IMR-90 (cell line): ENCODE measurements at regions not wholly inside any gene's neighbourhood (a gene's known extent, or its start where the extent isn't known, plus 50 kb on each side); places are given as distances from the start of the nearest gene placed in this dataset.

Experiments used
- ATAC-seq: fragments of 200-7000 bp; cut with Tn5 transposase; 2 replicates; pipeline ENCODE4 v1.9.1; 2020; ENCODE audit warnings: low read depth, mild to moderate bottlenecking, moderate library complexity
- BruUV-seq: library from RNA; stranded (reverse); fragments of 400-500 nt; replicated peaks from 2 replicates; lab custom pipeline; 2021; lab: Mats Ljungman, UMichigan
- CTCF ChIA-PET: fragments of 300-600 bp; formaldehyde crosslinking; extraction: SDS; loops from one replicate; lab custom pipeline; 2021; ENCODE audit warnings: antibody characterized with exemption; lab: Yijun Ruan, JAX
- POLR2A ChIA-PET: fragments of 300-600 bp; sonication (Branson Sonifier 250); formaldehyde crosslinking; loops from one replicate; lab custom pipeline; 2022; ENCODE audit warnings: antibody characterized with exemption; ENCODE audit not compliant: unreplicated experiment; lab: Charles Lee
- DNase-seq: peaks from one replicate; pipeline ENCODE4 v3.0.0; 2013
- H2AFZ ChIP-seq: replicated peaks from 2 replicates; pipeline ENCODE3; 2013; ENCODE audit warnings: low read length, mild to moderate bottlenecking; ENCODE audit not compliant: poor library complexity
- H2AK5ac ChIP-seq: 2 replicates; pipeline ENCODE4 v1.6.1; 2013; ENCODE audit warnings: low read depth, low read length, inconsistent platforms
- H2AK9ac ChIP-seq: replicated peaks from 2 replicates; pipeline ENCODE3; 2013; ENCODE audit warnings: mild to moderate bottlenecking, low read depth, low read length, moderate library complexity; ENCODE audit not compliant: poor library complexity
- H2BK120ac ChIP-seq: 2 replicates; pipeline ENCODE4 v1.6.1; 2013; ENCODE audit warnings: low read depth, low read length, inconsistent platforms
- H2BK15ac ChIP-seq: 3 replicates; pipeline ENCODE4 v1.6.1; 2013; ENCODE audit warnings: low read depth, low read length, inconsistent platforms
- H2BK20ac ChIP-seq: 2 replicates; pipeline ENCODE4 v1.6.1; 2013; ENCODE audit warnings: low read depth, mild to moderate bottlenecking, inconsistent platforms, low read length, moderate library complexity
- H2BK5ac ChIP-seq: 2 replicates; pipeline ENCODE4 v1.6.1; 2013; ENCODE audit warnings: mild to moderate bottlenecking, low read depth, low read length, inconsistent platforms; ENCODE audit not compliant: poor library complexity, severe bottlenecking
- H3K14ac ChIP-seq: replicated peaks from 2 replicates; pipeline ENCODE4 v1.6.1; 2013; ENCODE audit warnings: low read depth, low read length, inconsistent platforms
- H3K18ac ChIP-seq: 2 replicates; pipeline ENCODE4 v1.6.1; 2013; ENCODE audit warnings: low read depth, low read length, control low read depth
- H3K23ac ChIP-seq: 2 replicates; pipeline ENCODE4 v1.6.1; 2013; ENCODE audit warnings: low read depth, low read length, inconsistent platforms
- H3K27ac ChIP-seq: 2 replicates; pipeline ENCODE4 v1.5.1; 2013; ENCODE audit warnings: mild to moderate bottlenecking, control low read depth, low read length; ENCODE audit not compliant: insufficient read depth
- H3K27me3 ChIP-seq: 2 replicates; pipeline ENCODE4 v1.6.1; 2013; ENCODE audit warnings: low read length; ENCODE audit not compliant: control insufficient read depth, insufficient read depth
- H3K36me3 ChIP-seq: 2 replicates; pipeline ENCODE4 v1.6.1; 2013; ENCODE audit warnings: low read length, mixed read lengths; ENCODE audit not compliant: control insufficient read depth, insufficient read depth
- H3K4ac ChIP-seq: 2 replicates; pipeline ENCODE4 v1.6.1; 2013; ENCODE audit warnings: low read depth, low read length, inconsistent platforms
- H3K4me1 ChIP-seq: 2 replicates; pipeline ENCODE4 v1.6.1; 2013; ENCODE audit warnings: low read length, mixed read lengths; ENCODE audit not compliant: control insufficient read depth, insufficient read depth
- H3K4me2 ChIP-seq: 2 replicates; pipeline ENCODE4 v1.6.1; 2013; ENCODE audit warnings: low read depth, mild to moderate bottlenecking, control low read depth, low read length, moderate library complexity
- H3K4me3 ChIP-seq: 2 replicates; pipeline ENCODE4 v1.5.1; 2013; ENCODE audit warnings: low read depth, mild to moderate bottlenecking, control low read depth, low read length, moderate library complexity; ENCODE audit not compliant: insufficient read depth
- H3K56ac ChIP-seq: 2 replicates; pipeline ENCODE4 v1.6.1; 2013; ENCODE audit warnings: low read length, inconsistent platforms; ENCODE audit not compliant: insufficient read depth; ENCODE audit errors: extremely low read depth
- H3K79me1 ChIP-seq, 2 experiments: 2 replicates each; pipeline ENCODE4 v1.6.1; 2013; ENCODE audit warnings: low read length in 2 of 2, inconsistent platforms in 1 of 2, low read depth in 1 of 2
- H3K9ac ChIP-seq: 2 replicates; pipeline ENCODE4 v1.6.1; 2013; ENCODE audit warnings: low read depth, low read length, control low read depth
- H3K9me1 ChIP-seq: 2 replicates; pipeline ENCODE4 v1.6.1; 2013; ENCODE audit warnings: low read length, inconsistent platforms; ENCODE audit not compliant: insufficient read depth
- H3K9me3 ChIP-seq: 2 replicates; pipeline ENCODE4 v1.6.1; 2013; ENCODE audit warnings: low read length; ENCODE audit not compliant: control insufficient read depth, insufficient read depth
- H4K20me1 ChIP-seq: 2 replicates; pipeline ENCODE4 v1.6.1; 2013; ENCODE audit warnings: low read length, inconsistent platforms; ENCODE audit not compliant: insufficient read depth
- H4K5ac ChIP-seq: 2 replicates; pipeline ENCODE4 v1.6.1; 2013; ENCODE audit warnings: mild to moderate bottlenecking, low read depth, low read length, control low read depth
- H4K8ac ChIP-seq, 2 experiments: 2 replicates each; pipeline ENCODE4 v1.6.1; 2013; ENCODE audit warnings: low read depth in 2 of 2, low read length in 2 of 2, control low read depth in 1 of 2, inconsistent platforms in 1 of 2
- H4K91ac ChIP-seq: 2 replicates; pipeline ENCODE4 v1.6.1; 2013; ENCODE audit warnings: low read depth, low read length, inconsistent platforms; ENCODE audit not compliant: insufficient read depth
- BHLHE40 ChIP-seq: fragments of 150-350 bp; IDR thresholded peaks from 2 replicates; pipeline ENCODE4 v1.6.1; 2016; ENCODE audit warnings: mild to moderate bottlenecking, low read depth, low read length
- CEBPB ChIP-seq: IDR thresholded peaks from 2 replicates; pipeline ENCODE4 v1.6.1; 2012; ENCODE audit warnings: low read depth, low read length, improper control_type of control experiment
- CHD1 ChIP-seq: IDR thresholded peaks from 2 replicates; pipeline ENCODE4 v1.6.1; 2012; ENCODE audit warnings: low read depth, low read length, improper control_type of control experiment
- FOS ChIP-seq: fragments of 150-350 bp; IDR thresholded peaks from 2 replicates; pipeline ENCODE4 v1.6.1; 2016; ENCODE audit warnings: low read depth, low read length
- MAFK ChIP-seq: IDR thresholded peaks from 2 replicates; pipeline ENCODE4 v1.6.1; 2012; ENCODE audit warnings: low read depth, low read length, improper control_type of control experiment
- MAZ ChIP-seq: IDR thresholded peaks from 2 replicates; pipeline ENCODE4 v1.6.1; 2012; ENCODE audit warnings: low read depth, mild to moderate bottlenecking, low read length, improper control_type of control experiment, moderate library complexity, borderline replicate concordance
- MXI1 ChIP-seq: IDR thresholded peaks from 2 replicates; pipeline ENCODE4 v1.6.1; 2012; ENCODE audit warnings: low read depth, mild to moderate bottlenecking, low read length, moderate library complexity, borderline replicate concordance
- NFE2L2 ChIP-seq: fragments of 150-350 bp; IDR thresholded peaks from 2 replicates; pipeline ENCODE4 v1.6.1; 2016; ENCODE audit warnings: low read depth, mild to moderate bottlenecking, low read length
- POLR2A ChIP-seq: IDR thresholded peaks from 2 replicates; pipeline ENCODE4 v1.6.1; 2012; ENCODE audit warnings: mild to moderate bottlenecking, low read depth, low read length
- RAD21 ChIP-seq: IDR thresholded peaks from 2 replicates; pipeline ENCODE4 v1.6.1; 2012; ENCODE audit warnings: low read length, improper control_type of control experiment
- RCOR1 ChIP-seq: IDR thresholded peaks from 2 replicates; pipeline ENCODE4 v1.6.1; 2012; ENCODE audit warnings: mild to moderate bottlenecking, low read length, improper control_type of control experiment; ENCODE audit not compliant: insufficient replicate concordance
- RFX5 ChIP-seq: IDR thresholded peaks from 2 replicates; pipeline ENCODE4 v1.8.0; 2012; ENCODE audit warnings: low read depth, mild to moderate bottlenecking, low read length, moderate library complexity
- SMC3 ChIP-seq: fragments of 150-350 bp; IDR thresholded peaks from 2 replicates; pipeline ENCODE4 v1.6.1; 2016; ENCODE audit warnings: low read depth, mild to moderate bottlenecking, antibody characterized with exemption, low read length, moderate library complexity
- WGBS, 2 experiments: methylation state at CpG; one replicate each; pipeline versions ENCODE4 v1.1.5 to v1.1.7; 2013; ENCODE audit warnings: missing lambda C conversion rate in 2 of 2; ENCODE audit not compliant: insufficient read length in 1 of 2; ENCODE audit errors: extremely low coverage in 2 of 2; 5-methylcytosine and 5-hydroxymethylcytosine counted together
- dilution Hi-C: fragments of 300-500 bp; cut with HindIII; formaldehyde crosslinking; loops from one replicate; pipeline ENCODE4 v1.14.3; 2018; ENCODE audit warnings: low sequenced_read_pairs; ENCODE audit not compliant: unreplicated experiment
- in situ Hi-C: fragments of 300-500 bp; cut with MboI; formaldehyde crosslinking; loops from 3 replicates; pipeline ENCODE4 v1.14.3; 2019; ENCODE audit warnings: low sequenced_read_pairs, inconsistent platforms, mixed read lengths
- intact Hi-C: fragments of 100-400 bp; cut with micrococcal nuclease; formaldehyde crosslinking; loops from 2 replicates; pipeline ENCODE4 v1.10.0; 2022
- TF ChIP-seq, protein P1 (sequence below): fragments of 150-350 bp; IDR thresholded peaks from 2 replicates; pipeline ENCODE4 v1.6.1; 2016; ENCODE audit warnings: low read depth, mild to moderate bottlenecking, low read length, moderate library complexity, borderline replicate concordance
- TF ChIP-seq, protein P2 (sequence below): conservative IDR thresholded peaks from 2 replicates; pipeline ENCODE4 v1.5.1; 2012; ENCODE audit warnings: mild to moderate bottlenecking, low read depth, low read length, improper control_type of control experiment
- TF ChIP-seq, protein P3 (sequence below): fragments of 150-350 bp; IDR thresholded peaks from 2 replicates; pipeline ENCODE4 v1.6.1; 2017; ENCODE audit warnings: mild to moderate bottlenecking, antibody characterized with exemption, low read length, low read depth

DNA sequence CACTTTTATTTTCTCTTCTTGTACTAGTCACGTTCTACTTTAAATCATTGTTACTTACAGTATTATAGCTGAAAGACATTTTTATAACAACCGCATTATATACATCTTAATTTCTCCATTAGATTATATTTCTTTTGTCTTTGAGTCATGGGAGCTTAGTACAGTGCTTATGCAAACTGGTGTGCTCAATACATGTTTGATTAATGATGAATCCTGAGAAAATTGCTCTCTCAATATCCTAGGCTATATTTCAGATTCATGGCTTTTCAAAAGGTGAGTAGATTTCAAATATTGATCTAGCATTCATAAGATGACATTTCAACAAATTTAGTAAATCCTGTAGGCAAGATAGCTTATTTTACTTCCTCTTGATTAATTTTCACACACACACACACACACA lies 102.2 kb upstream of the FST start:
- in situ Hi-C loops (no loop called here), dilution Hi-C loops (no loop called here), intact Hi-C loops (no loop called here)
- BruUV-seq, result no TSS peak
- H3K4ac ChIP-seq, result no peak overlapping the region
- no peak overlapping the region for H4K5ac ChIP-seq
- H3K4me2 ChIP-seq, result no peak overlapping the region
- POLR2A ChIA-PET, result interaction anchor here (0.6 kb wide), 3 partner anchors 25 to 202 kb away, joined by 3 to 4 read pairs (median 3); no protein-coding TSS in a partner anchor
- H3K36me3 ChIP-seq, result no peaks in the 10 kb centered on the region; the same call in 1 of the 2 replicates
- H3K18ac ChIP-seq, result peak overlapping the region; percentile 3; the same call in 1 of the 2 replicates
- CTCF ChIA-PET, result interaction anchor here (0.6 to 0.9 kb wide), 2 partner anchors 9 to 23 kb away, joined by 3 read pairs; no protein-coding TSS in a partner anchor
- no peaks in the 10 kb centered on the region for H3K9me1 ChIP-seq
- H3K27ac ChIP-seq, result no peak overlapping the region
- H4K91ac ChIP-seq, result no peak overlapping the region
- H2AFZ ChIP-seq, result no peak overlapping the region
- no peak overlapping the region for H3K14ac ChIP-seq
- peaks cover 2% of the 10 kb centered on the region for H3K4me1 ChIP-seq
- no peak overlapping the region for H3K56ac ChIP-seq
- no peak overlapping the region; a peak in 1 of 4 replicates for H4K8ac ChIP-seq
- no peak overlapping the region for H2BK20ac ChIP-seq
- WGBS, 2 experiments, result no CpG with 5 or more reads among the region's 2 CpGs
- H2AK9ac ChIP-seq, result no peak overlapping the region
- ATAC-seq (peak; percentile 21; the same call in 1 of the 2 replicates), DNase-seq (no peak)
- H3K79me1 ChIP-seq, result no peaks in the 10 kb centered on the region
- H3K23ac ChIP-seq, result no peak overlapping the region
- H4K20me1 ChIP-seq, result no peaks in the 10 kb centered on the region
- no peaks in the 10 kb centered on the region for H3K27me3 ChIP-seq
- no peaks in the 10 kb centered on the region for H3K9me3 ChIP-seq
- H2BK120ac ChIP-seq, result peak overlapping the region; percentile 12; the same call in 1 of the 2 replicates
- no peak overlapping the region for H2BK15ac ChIP-seq
- peak overlapping the region; percentile 77 for H2BK5ac ChIP-seq
- TF ChIP-seq, protein P1, sequence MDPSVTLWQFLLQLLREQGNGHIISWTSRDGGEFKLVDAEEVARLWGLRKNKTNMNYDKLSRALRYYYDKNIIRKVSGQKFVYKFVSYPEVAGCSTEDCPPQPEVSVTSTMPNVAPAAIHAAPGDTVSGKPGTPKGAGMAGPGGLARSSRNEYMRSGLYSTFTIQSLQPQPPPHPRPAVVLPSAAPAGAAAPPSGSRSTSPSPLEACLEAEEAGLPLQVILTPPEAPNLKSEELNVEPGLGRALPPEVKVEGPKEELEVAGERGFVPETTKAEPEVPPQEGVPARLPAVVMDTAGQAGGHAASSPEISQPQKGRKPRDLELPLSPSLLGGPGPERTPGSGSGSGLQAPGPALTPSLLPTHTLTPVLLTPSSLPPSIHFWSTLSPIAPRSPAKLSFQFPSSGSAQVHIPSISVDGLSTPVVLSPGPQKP, result no peak
- TF ChIP-seq BHLHE40, result no peak
- TF ChIP-seq MAFK, result no peak
- TF ChIP-seq NFE2L2, result no peak
- no peak for TF ChIP-seq CHD1
- TF ChIP-seq CEBPB, result no peak
- TF ChIP-seq, protein P2, sequence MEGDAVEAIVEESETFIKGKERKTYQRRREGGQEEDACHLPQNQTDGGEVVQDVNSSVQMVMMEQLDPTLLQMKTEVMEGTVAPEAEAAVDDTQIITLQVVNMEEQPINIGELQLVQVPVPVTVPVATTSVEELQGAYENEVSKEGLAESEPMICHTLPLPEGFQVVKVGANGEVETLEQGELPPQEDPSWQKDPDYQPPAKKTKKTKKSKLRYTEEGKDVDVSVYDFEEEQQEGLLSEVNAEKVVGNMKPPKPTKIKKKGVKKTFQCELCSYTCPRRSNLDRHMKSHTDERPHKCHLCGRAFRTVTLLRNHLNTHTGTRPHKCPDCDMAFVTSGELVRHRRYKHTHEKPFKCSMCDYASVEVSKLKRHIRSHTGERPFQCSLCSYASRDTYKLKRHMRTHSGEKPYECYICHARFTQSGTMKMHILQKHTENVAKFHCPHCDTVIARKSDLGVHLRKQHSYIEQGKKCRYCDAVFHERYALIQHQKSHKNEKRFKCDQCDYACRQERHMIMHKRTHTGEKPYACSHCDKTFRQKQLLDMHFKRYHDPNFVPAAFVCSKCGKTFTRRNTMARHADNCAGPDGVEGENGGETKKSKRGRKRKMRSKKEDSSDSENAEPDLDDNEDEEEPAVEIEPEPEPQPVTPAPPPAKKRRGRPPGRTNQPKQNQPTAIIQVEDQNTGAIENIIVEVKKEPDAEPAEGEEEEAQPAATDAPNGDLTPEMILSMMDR, result no peak
- TF ChIP-seq RCOR1, result no peak
- TF ChIP-seq, protein P3, sequence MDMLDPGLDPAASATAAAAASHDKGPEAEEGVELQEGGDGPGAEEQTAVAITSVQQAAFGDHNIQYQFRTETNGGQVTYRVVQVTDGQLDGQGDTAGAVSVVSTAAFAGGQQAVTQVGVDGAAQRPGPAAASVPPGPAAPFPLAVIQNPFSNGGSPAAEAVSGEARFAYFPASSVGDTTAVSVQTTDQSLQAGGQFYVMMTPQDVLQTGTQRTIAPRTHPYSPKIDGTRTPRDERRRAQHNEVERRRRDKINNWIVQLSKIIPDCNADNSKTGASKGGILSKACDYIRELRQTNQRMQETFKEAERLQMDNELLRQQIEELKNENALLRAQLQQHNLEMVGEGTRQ, result no peak
- TF ChIP-seq FOS, result no peak
- TF ChIP-seq MXI1, result no peak
- no peak for TF ChIP-seq POLR2A
- TF ChIP-seq SMC3, result no peak
- no peak for TF ChIP-seq RAD21
- no peak for TF ChIP-seq MAZ
- TF ChIP-seq RFX5, result no peak
- H3K9ac ChIP-seq, result no peak overlapping the region
- no peak overlapping the region for H3K4me3 ChIP-seq
- H2AK5ac ChIP-seq, result no peak overlapping the region
